Neural cell (in vitro differentiated cells): ENCODE measurements at regions not wholly inside any gene's neighbourhood (a gene's known extent, or its start where the extent isn't known, plus 50 kb on each side); places are given as distances from the start of the nearest gene placed in this dataset.

Source experiments
- H2AFZ ChIP-seq: fragments of 200-600, 300-800 bp; sonication (generic), shearing (Covaris generic); 2 replicates; pipeline ENCODE4 v1.6.0; 2014; ENCODE audit warnings: low read depth, mild to moderate bottlenecking, antibody characterized with exemption, low read length, moderate library complexity
- H3F3A ChIP-seq: fragments of 200-600 bp; shearing (Covaris generic); 2 replicates; pipeline ENCODE4 v1.6.1; 2016; ENCODE audit warnings: mild to moderate bottlenecking, moderate library complexity, mixed read lengths, antibody characterized with exemption, low read length; ENCODE audit not compliant: insufficient read depth, poor library complexity, severe bottlenecking
- H3K27ac ChIP-seq: fragments of 200-600, 300-800 bp; sonication (generic), shearing (Covaris generic); 2 replicates; pipeline ENCODE4 v1.5.1; 2014; ENCODE audit warnings: mild to moderate bottlenecking, low read length, moderate library complexity
- H3K27me3 ChIP-seq: fragments of 300-800, 200-600 bp; sonication (generic), shearing (Covaris generic); 2 replicates; pipeline ENCODE4 v1.6.0; 2014; ENCODE audit warnings: mild to moderate bottlenecking, low read depth, low read length, moderate library complexity; ENCODE audit not compliant: insufficient read depth
- H3K36me3 ChIP-seq: fragments of 300-800, 200-600 bp; sonication (generic), shearing (Covaris generic); 2 replicates; pipeline ENCODE4 v1.5.1; 2014; ENCODE audit warnings: mild to moderate bottlenecking, antibody characterized with exemption, low read length, moderate library complexity; ENCODE audit not compliant: insufficient read depth
- H3K4me2 ChIP-seq: fragments of 300-800, 200-600 bp; sonication (generic), shearing (Covaris generic); 2 replicates; pipeline ENCODE4 v1.6.0; 2014; ENCODE audit warnings: mild to moderate bottlenecking, low read length
- H3K4me3 ChIP-seq: fragments of 300-800, 200-600 bp; sonication (generic), shearing (Covaris generic); 2 replicates; pipeline ENCODE4 v1.5.1; 2014; ENCODE audit warnings: mild to moderate bottlenecking, low read length, moderate library complexity
- H3K79me2 ChIP-seq: fragments of 200-600 bp; shearing (Covaris generic); replicated peaks from 2 replicates; pipeline ENCODE4 v1.6.0; 2014; ENCODE audit warnings: mild to moderate bottlenecking, low read length, moderate library complexity; ENCODE audit not compliant: insufficient read depth
- H3K9ac ChIP-seq: fragments of 300-800, 200-600 bp; sonication (generic), shearing (Covaris generic); 2 replicates; pipeline ENCODE4 v1.6.1; 2016; ENCODE audit warnings: mild to moderate bottlenecking, low read length, mixed read lengths
- H3K9me2 ChIP-seq: fragments of 200-600 bp; shearing (Covaris generic); 2 replicates; pipeline ENCODE4 v1.6.1; 2016; ENCODE audit warnings: mild to moderate bottlenecking, low read length, mixed read lengths; ENCODE audit not compliant: insufficient read depth
- H3K9me3 ChIP-seq: fragments of 200-600, 300-800 bp; sonication (generic), shearing (Covaris generic); 2 replicates; pipeline ENCODE4 v1.6.1; 2016; ENCODE audit warnings: mild to moderate bottlenecking, mixed run types, low read length, moderate library complexity, mixed read lengths
- H4K20me1 ChIP-seq: fragments of 200-600 bp; shearing (Covaris generic); 2 replicates; pipeline ENCODE4 v1.6.1; 2016; ENCODE audit warnings: mild to moderate bottlenecking, mixed run types; ENCODE audit not compliant: insufficient read depth
- CTCF ChIP-seq: fragments of 450-650 bp; IDR thresholded peaks from 2 replicates; pipeline ENCODE4 v1.5.1; 2014; ENCODE audit warnings: antibody characterized with exemption, mild to moderate bottlenecking, moderate library complexity; ENCODE audit not compliant: poor library complexity, severe bottlenecking
- EP300 ChIP-seq: fragments of 450-650 bp; conservative IDR thresholded peaks from 2 replicates; pipeline ENCODE4 v1.6.1; 2014; ENCODE audit warnings: antibody characterized with exemption, mild to moderate bottlenecking, moderate library complexity; ENCODE audit not compliant: poor library complexity, severe bottlenecking
- EZH2 ChIP-seq: fragments of 200-600, 300-800 bp; shearing (Covaris generic), sonication (generic); IDR thresholded peaks from 2 replicates; pipeline ENCODE4 v1.6.1; 2014; ENCODE audit warnings: antibody characterized with exemption, low read length, borderline replicate concordance, mild to moderate bottlenecking; ENCODE audit not compliant: insufficient read depth, poor library complexity, severe bottlenecking
- MXI1 ChIP-seq: fragments of 450-650 bp; conservative IDR thresholded peaks from 2 replicates; pipeline ENCODE4 v1.6.1; 2014; ENCODE audit warnings: antibody characterized with exemption, mild to moderate bottlenecking; ENCODE audit not compliant: poor library complexity, severe bottlenecking
- POLR2AphosphoS5 ChIP-seq: IDR thresholded peaks from 2 replicates; pipeline ENCODE4 v1.6.1; 2012
- RAD21 ChIP-seq: fragments of 450-650 bp; conservative IDR thresholded peaks from 2 replicates; pipeline ENCODE4 v1.6.1; 2014; ENCODE audit warnings: antibody characterized with exemption, mild to moderate bottlenecking, moderate library complexity
- SMC3 ChIP-seq: fragments of 450-650 bp; conservative IDR thresholded peaks from 2 replicates; pipeline ENCODE4 v1.6.1; 2014; ENCODE audit warnings: antibody characterized with exemption, mild to moderate bottlenecking, moderate library complexity; ENCODE audit not compliant: poor library complexity
- TAF1 ChIP-seq: IDR thresholded peaks from 2 replicates; pipeline ENCODE4 v1.6.1; 2012; ENCODE audit warnings: low read depth
- TF ChIP-seq, protein P1 (sequence below): IDR thresholded peaks from 2 replicates; pipeline ENCODE4 v1.6.1; 2012; ENCODE audit warnings: borderline replicate concordance

- H3K79me2 ChIP-seq: no peaks in the 10 kb centered on the region
- no peak overlapping the region for H3K27ac ChIP-seq
- H3K4me2 ChIP-seq: no peak overlapping the region
- no peaks in the 10 kb centered on the region for H4K20me1 ChIP-seq
- H3K36me3 ChIP-seq: no peaks in the 10 kb centered on the region
- H3K9me3 ChIP-seq: no peaks in the 10 kb centered on the region
- H3K9me2 ChIP-seq: no peaks in the 10 kb centered on the region
- H3K27me3 ChIP-seq: no peaks in the 10 kb centered on the region
- H3K4me3 ChIP-seq: no peak overlapping the region
- no peaks in the 10 kb centered on the region for H3F3A ChIP-seq
- TF ChIP-seq POLR2AphosphoS5: no peak
- no peak for TF ChIP-seq SMC3
- no peak for TF ChIP-seq RAD21
- no peak for TF ChIP-seq CTCF
- no peak for TF ChIP-seq EZH2
- TF ChIP-seq EP300: no peak
- TF ChIP-seq MXI1: no peak
- no peak for TF ChIP-seq TAF1
- TF ChIP-seq, protein P1, sequence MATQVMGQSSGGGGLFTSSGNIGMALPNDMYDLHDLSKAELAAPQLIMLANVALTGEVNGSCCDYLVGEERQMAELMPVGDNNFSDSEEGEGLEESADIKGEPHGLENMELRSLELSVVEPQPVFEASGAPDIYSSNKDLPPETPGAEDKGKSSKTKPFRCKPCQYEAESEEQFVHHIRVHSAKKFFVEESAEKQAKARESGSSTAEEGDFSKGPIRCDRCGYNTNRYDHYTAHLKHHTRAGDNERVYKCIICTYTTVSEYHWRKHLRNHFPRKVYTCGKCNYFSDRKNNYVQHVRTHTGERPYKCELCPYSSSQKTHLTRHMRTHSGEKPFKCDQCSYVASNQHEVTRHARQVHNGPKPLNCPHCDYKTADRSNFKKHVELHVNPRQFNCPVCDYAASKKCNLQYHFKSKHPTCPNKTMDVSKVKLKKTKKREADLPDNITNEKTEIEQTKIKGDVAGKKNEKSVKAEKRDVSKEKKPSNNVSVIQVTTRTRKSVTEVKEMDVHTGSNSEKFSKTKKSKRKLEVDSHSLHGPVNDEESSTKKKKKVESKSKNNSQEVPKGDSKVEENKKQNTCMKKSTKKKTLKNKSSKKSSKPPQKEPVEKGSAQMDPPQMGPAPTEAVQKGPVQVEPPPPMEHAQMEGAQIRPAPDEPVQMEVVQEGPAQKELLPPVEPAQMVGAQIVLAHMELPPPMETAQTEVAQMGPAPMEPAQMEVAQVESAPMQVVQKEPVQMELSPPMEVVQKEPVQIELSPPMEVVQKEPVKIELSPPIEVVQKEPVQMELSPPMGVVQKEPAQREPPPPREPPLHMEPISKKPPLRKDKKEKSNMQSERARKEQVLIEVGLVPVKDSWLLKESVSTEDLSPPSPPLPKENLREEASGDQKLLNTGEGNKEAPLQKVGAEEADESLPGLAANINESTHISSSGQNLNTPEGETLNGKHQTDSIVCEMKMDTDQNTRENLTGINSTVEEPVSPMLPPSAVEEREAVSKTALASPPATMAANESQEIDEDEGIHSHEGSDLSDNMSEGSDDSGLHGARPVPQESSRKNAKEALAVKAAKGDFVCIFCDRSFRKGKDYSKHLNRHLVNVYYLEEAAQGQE: no peak
- H2AFZ ChIP-seq: no peak overlapping the region
- H3K9ac ChIP-seq: no peak overlapping the region
Measured at GRCh38 chr1:14120895-14121294, 420.9 kb downstream of the PRDM2 start.

- TF ChIP-seq EZH2 (no peak), POLR2AphosphoS5 (no peak), SMC3 (no peak), RAD21 (no peak), MXI1 (no peak), EP300 (no peak), TAF1 (no peak), CTCF (no peak)
- TF ChIP-seq, protein P1: no peak
- Histone ChIP-seq H3K9ac (no peak overlapping the region), H4K20me1 (no peaks in the 10 kb centered on the region), H3K79me2 (no peaks in the 10 kb centered on the region), H3K27me3 (no peaks in the 10 kb centered on the region), H3K4me2 (no peak overlapping the region), H3F3A (no peaks in the 10 kb centered on the region), H3K4me3 (no peak overlapping the region), H2AFZ (no peak overlapping the region), H3K36me3 (no peaks in the 10 kb centered on the region), H3K9me3 (no peaks in the 10 kb centered on the region), H3K9me2 (no peaks in the 10 kb centered on the region), H3K27ac (no peak overlapping the region)
Measured at GRCh38 chr1:14128096-14128495, 428.1 kb downstream of the PRDM2 start.
